C4-2B (cell line): ENCODE measurements at regions not wholly inside any gene's neighbourhood (a gene's known extent, or its start where the extent isn't known, plus 50 kb on each side); places are given as distances from the start of the nearest gene placed in this dataset.
"Not testable (repeated sequence)": the region's sequence is repeated elsewhere in the genome, so short reads cannot be mapped to it uniquely, and the experiment has no call there.

Experiments
- ZFX ChIP-seq: fragments of 450-650 bp; IDR thresholded peaks from 2 replicates; pipeline ENCODE4 v1.6.1; 2017
- TF ChIP-seq, protein P1 (sequence below): fragments of 450-650 bp; conservative IDR thresholded peaks from 2 replicates; pipeline ENCODE4 v1.5.1; 2017; ENCODE audit warnings: mild to moderate bottlenecking

DNA sequence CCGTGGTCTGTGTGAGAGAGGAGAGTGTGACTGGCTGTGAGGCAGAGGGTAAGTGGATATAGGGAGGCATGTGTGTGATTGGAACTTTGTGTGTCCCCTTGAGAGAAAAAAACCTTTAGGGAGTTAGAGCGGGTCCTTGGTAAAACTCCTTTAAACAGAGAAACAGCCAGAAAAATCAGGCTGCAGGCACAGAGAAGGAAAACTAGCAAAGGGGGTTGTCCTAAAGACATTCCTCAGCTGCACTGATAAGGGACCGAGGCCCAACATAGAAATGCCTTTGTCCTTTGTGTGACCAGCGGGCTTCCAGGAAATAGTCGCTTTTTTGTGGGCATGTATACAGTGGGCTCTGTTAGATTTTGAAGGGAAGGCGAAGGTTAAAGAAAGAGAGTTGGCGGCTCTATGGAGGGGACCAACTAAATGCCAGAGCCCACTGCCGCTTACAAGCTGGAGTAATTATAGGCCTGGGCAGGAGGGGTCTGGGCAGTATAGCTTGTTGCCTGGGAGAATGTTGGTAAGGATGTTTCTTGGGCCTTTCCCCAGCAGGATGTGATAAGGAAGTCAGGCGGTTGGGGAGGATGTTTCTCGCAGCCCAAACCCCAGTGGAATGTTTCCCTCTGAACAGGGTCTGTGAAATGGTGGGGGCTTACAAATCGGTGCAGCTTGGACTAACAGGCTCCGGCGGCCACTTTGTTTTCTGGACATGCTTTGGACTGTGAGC, 313.7 kb upstream of the ZNF337 start:
- TF ChIP-seq, protein P1, sequence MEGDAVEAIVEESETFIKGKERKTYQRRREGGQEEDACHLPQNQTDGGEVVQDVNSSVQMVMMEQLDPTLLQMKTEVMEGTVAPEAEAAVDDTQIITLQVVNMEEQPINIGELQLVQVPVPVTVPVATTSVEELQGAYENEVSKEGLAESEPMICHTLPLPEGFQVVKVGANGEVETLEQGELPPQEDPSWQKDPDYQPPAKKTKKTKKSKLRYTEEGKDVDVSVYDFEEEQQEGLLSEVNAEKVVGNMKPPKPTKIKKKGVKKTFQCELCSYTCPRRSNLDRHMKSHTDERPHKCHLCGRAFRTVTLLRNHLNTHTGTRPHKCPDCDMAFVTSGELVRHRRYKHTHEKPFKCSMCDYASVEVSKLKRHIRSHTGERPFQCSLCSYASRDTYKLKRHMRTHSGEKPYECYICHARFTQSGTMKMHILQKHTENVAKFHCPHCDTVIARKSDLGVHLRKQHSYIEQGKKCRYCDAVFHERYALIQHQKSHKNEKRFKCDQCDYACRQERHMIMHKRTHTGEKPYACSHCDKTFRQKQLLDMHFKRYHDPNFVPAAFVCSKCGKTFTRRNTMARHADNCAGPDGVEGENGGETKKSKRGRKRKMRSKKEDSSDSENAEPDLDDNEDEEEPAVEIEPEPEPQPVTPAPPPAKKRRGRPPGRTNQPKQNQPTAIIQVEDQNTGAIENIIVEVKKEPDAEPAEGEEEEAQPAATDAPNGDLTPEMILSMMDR = not testable (repeated sequence)
- TF ChIP-seq ZFX = not testable (repeated sequence)
